VCaP (cell line): ENCODE measurements at regions not wholly inside any gene's neighbourhood (a gene's known extent, or its start where the extent isn't known, plus 50 kb on each side); places are given as distances from the start of the nearest gene placed in this dataset.

Source experiments
- H3K27ac ChIP-seq: fragments of 450-650 bp; 2 replicates; pipeline ENCODE4 v1.5.1; 2017
- TF ChIP-seq, protein P1 (sequence below): fragments of 450-650 bp; conservative IDR thresholded peaks from 2 replicates; pipeline ENCODE4 v1.5.1; 2017; ENCODE audit warnings: mild to moderate bottlenecking, moderate library complexity

DNA sequence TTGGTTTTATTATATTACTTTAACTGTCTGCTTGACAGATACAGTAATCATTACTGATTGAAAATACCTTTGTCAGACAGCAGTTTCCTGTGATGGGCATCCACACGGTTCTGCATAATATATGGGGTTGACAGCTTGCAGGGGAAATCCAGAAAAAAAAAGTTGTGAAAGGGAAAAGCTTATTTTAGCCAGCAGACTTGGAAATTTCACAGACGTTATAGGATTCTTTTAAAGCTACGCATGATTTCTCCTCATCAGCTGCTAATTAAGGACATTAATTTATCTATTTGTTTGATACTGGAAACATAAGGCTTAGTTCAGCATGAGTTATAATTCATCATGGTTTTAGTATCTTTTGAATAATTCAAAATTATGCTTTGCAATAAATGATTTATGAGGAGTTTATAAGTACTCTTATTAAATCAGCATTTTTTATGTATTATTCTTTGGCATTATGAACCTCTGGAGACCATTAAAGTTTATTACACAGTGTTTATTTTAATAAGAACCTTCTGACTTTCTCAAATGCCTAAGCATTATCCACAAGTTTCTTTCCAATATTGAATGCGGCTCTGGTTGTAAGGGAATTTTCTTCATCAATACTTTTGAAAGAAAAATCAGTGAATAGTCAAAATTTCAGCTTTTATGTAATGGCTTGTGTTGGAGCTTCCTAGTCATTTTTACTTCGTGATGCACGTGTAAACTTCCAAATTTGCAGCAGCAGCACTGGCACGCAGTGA lies 235.3 kb upstream of the KCNK2 start:
- H3K27ac ChIP-seq = no peak overlapping the region
- TF ChIP-seq, protein P1, sequence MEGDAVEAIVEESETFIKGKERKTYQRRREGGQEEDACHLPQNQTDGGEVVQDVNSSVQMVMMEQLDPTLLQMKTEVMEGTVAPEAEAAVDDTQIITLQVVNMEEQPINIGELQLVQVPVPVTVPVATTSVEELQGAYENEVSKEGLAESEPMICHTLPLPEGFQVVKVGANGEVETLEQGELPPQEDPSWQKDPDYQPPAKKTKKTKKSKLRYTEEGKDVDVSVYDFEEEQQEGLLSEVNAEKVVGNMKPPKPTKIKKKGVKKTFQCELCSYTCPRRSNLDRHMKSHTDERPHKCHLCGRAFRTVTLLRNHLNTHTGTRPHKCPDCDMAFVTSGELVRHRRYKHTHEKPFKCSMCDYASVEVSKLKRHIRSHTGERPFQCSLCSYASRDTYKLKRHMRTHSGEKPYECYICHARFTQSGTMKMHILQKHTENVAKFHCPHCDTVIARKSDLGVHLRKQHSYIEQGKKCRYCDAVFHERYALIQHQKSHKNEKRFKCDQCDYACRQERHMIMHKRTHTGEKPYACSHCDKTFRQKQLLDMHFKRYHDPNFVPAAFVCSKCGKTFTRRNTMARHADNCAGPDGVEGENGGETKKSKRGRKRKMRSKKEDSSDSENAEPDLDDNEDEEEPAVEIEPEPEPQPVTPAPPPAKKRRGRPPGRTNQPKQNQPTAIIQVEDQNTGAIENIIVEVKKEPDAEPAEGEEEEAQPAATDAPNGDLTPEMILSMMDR = no peak

- TF ChIP-seq, protein P1 = no peak
- no peak overlapping the region for H3K27ac ChIP-seq
Observed at GRCh38 chr1:214848101-214848500, 234.4 kb upstream of the KCNK2 start.

DNA sequence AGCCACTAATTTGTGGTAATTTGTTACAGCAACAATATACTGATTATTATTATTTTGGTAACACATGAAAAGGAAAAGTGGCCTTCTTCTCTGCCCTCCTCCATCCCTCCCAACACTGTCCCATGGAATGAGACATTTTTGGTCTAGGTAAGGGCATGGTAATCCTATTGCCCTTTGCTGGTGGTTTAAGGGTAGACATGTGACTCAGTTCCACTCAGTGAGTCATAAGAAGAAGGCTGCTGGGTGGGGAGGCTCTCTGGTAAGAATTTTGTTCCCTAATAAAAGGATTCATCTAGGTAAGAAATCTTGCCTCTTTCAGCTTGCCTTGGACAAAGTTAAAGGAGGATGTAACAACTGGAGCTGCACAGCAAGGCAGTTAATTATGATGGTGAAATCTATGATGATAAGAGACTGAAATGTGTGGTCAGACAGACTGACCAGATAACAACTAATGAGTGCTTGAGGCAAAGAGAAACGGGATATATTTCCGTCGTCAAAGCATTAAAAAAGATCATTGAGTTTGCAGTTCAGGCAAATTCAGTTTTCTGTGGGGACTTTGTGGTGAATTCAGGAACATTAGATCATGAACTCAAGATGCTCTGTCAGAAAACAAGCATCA lies 232.0 kb upstream of the KCNK2 start:
- TF ChIP-seq, protein P1 = no peak
- H3K27ac ChIP-seq = no peak overlapping the region

DNA sequence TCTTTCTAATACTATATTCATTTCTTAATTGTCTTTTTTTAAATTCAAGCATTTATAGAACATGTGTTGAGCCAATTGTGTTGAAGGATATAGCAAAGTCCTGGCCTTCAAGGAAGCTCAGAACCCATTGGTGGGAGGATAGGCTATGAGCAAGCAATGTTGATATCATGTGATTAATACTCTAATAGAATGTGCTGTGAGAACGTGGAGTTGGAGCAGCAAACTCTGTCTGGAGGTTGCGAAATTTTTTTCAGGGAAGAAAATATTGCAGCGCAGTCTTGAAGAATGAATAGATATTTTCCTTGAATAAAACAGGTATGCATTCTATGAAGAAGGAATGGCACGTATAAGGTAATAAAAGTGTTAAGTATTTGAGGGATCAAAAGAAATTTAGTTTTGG lies 229.2 kb upstream of the KCNK2 start:
- TF ChIP-seq, protein P1 = no peak
- H3K27ac ChIP-seq = no peak overlapping the region

DNA sequence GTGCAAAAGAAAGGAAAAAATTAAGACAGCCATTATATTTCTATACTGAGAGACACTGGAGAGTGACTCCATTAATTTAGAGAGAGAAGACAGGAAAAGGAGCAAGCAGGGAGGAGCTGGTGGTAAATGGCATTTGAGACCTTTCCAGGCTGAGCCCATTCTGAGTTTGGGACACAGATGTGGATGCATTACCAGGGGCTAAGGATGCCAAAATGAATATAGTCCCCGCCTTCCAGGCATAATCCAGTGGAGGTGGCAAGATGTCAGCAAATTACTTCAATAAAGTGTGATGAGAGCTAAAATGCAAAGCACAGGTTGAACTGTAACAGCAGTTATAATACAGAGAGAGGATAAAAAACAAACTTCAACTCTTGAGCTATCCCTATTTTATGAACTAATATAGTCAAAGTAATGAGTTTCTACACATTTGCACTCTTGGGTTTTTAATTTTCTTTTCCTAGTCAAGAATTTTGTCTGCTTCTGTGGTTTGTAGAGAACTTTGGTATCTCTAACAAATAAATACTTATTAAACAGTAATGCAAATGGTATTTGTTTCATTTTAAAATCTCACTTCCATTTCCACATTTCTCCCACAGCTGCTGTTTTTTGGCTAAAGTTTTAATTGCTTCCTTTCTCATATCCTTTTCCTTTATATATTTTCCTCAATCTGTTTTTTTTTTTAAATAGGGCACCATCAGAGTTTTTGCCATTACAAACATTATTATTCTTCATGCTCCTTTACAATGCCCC lies 228.2 kb upstream of the KCNK2 start:
- TF ChIP-seq, protein P1 = no peak
- H3K27ac ChIP-seq = no peak overlapping the region

DNA sequence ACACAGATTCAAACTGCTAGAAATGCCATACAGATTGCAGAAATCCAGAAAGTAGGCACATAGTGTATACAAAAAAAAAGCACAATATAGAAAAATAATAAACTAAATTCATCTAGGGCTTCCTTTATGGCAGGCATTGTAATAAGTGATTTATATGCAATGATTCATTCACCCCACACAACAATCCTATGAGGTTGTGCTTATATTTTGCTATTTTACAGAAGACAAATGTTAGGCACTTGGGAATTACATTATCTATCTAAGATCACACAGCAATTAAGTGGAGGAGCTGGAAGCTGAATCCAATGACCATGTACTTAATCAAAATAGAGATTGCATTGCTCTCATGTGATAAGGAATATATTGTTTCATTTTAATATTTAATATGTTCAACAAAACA lies 225.7 kb upstream of the KCNK2 start:
- TF ChIP-seq, protein P1 = no peak
- H3K27ac ChIP-seq = no peak overlapping the region

- no peak overlapping the region for H3K27ac ChIP-seq
- TF ChIP-seq, protein P1 = no peak
Observed at GRCh38 chr1:214857716-214858115, 224.8 kb upstream of the KCNK2 start.
